H1 (cell line): ENCODE measurements at regions not wholly inside any gene's neighbourhood (a gene's known extent, or its start where the extent isn't known, plus 50 kb on each side); places are given as distances from the start of the nearest gene placed in this dataset.

ENCODE experiments used
- BCL11A ChIP-seq, 2 experiments: IDR thresholded peaks; one replicate each; pipeline ENCODE4 v1.6.1; 2011; ENCODE audit warnings: low read depth in 2 of 2, low read length in 2 of 2, mild to moderate bottlenecking in 2 of 2
- CBX5 ChIP-seq: fragments of 300-800, 300-1000 bp; sonication (generic); IDR thresholded peaks from 2 replicates; pipeline ENCODE4 v1.7.1; 2016; ENCODE audit warnings: antibody characterized with exemption, low read length, low read depth
- CHD7 ChIP-seq: fragments of 300-600 bp; sonication (generic); IDR thresholded peaks from 2 replicates; pipeline ENCODE4 v1.7.1; 2012; ENCODE audit warnings: low read length, moderate library complexity, mild to moderate bottlenecking, inconsistent platforms; ENCODE audit not compliant: insufficient replicate concordance
- CREB1 ChIP-seq: IDR thresholded peaks from 2 replicates; pipeline ENCODE4 v1.6.1; 2012; ENCODE audit warnings: inconsistent platforms
- CTBP2 ChIP-seq: IDR thresholded peaks from 2 replicates; pipeline ENCODE4 v1.7.0; 2011; ENCODE audit warnings: borderline replicate concordance, mild to moderate bottlenecking, moderate library complexity, mixed read lengths, low read length; ENCODE audit not compliant: insufficient read depth, insufficient read length
- HDAC2 ChIP-seq, 2 experiments: fragments of 300-600 bp in 1 of 2; sonication (generic) in 1 of 2; IDR thresholded peaks; 2 replicates each; pipeline ENCODE4 v1.6.1; 2011 to 2012; ENCODE audit warnings: low read depth in 2 of 2, low read length in 2 of 2, mild to moderate bottlenecking in 2 of 2, moderate library complexity in 2 of 2, borderline replicate concordance in 1 of 2, inconsistent platforms in 1 of 2
- JUN ChIP-seq: IDR thresholded peaks from 2 replicates; pipeline ENCODE4 v1.6.1; 2011; ENCODE audit warnings: low read depth, mild to moderate bottlenecking, improper control_type of control experiment, low read length
- KDM4A ChIP-seq: IDR thresholded peaks from one replicate; pipeline ENCODE4 v1.7.1; 2012; ENCODE audit warnings: low read depth, mild to moderate bottlenecking, moderate library complexity, low read length, inconsistent platforms; ENCODE audit not compliant: severe bottlenecking
- SIX5 ChIP-seq: IDR thresholded peaks from 2 replicates; pipeline ENCODE4 v1.6.1; 2011; ENCODE audit warnings: mild to moderate bottlenecking, low read depth, low read length
- SP2 ChIP-seq: IDR thresholded peaks from 2 replicates; pipeline ENCODE4 v1.6.1; 2012; ENCODE audit warnings: mild to moderate bottlenecking, low read length, inconsistent platforms
- TCF12 ChIP-seq: IDR thresholded peaks from 2 replicates; pipeline ENCODE4 v1.6.1; 2011; ENCODE audit warnings: low read depth, mild to moderate bottlenecking, low read length
- ZNF274 ChIP-seq: IDR thresholded peaks from 2 replicates; pipeline ENCODE4 v1.7.0; 2012; ENCODE audit warnings: low read length, borderline replicate concordance; ENCODE audit errors: extremely low read depth

GRCh38 chr15:81899730-81900129 lies 146.1 kb downstream of the MEX3B start (continued):
- TF ChIP-seq CHD7 (no peak), SIX5 (no peak), KDM4A (no peak), CBX5 (no peak), HDAC2 (IDR thresholded peaks at IDR 0.05; ENCODE audit: borderline replicate concordance in 1 of 2, low read depth in 2 of 2, low read length in 2 of 2) (no peak), ZNF274 (no peak), CREB1 (no peak), JUN (no peak), TCF12 (no peak), CTBP2 (no peak), SP2 (no peak), BCL11A (IDR thresholded peaks at IDR 0.05; ENCODE audit: low read depth in 2 of 2, low read length in 2 of 2) (no peak)
